ENCODE measurements at regions not wholly inside any gene's neighbourhood (a gene's known extent, or its start where the extent isn't known, plus 50 kb on each side); places are given as distances from the start of the nearest gene placed in this dataset.

DNA sequence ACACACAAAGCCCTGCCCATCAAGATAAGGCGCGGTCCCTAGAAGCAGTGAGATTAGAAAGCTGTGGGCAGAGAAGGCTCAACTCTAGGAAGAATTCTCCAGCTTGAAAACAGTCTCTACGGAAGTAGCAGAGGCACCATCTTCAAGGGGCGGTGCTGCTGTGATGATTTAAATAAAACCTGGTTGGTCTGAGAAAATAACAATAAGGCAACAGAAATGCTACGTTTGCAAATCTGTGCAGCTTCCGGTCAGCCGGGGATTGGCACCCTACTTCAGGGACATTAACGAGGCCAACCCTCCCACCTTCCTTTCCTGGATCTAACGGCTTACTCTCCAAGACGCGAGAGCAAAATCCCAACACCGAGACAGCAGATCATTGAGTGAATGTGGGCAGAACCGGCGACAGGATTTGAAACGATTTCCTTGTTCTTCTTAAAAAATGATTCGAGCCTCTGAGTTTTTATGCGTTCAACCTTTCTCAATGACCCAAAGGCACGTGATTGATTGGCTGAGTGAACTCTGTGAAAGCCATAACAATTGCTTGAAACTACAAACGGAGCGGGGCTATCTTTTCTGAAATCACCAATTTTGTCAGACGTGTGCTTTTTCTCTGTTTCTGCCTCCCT lies 93.7 kb upstream of the ZNF516 start:
- TF ChIP-seq ESRRG (CRISPR knock-in tag; IDR thresholded peaks at IDR 0.05) = no peak
- no peak for TF ChIP-seq ZFP3 (CRISPR knock-in tag; IDR thresholded peaks at IDR 0.05)
- TF ChIP-seq OSR1 (CRISPR knock-in tag; IDR thresholded peaks at IDR 0.05) = no peak
- TF ChIP-seq ISL1 (CRISPR knock-in tag; IDR thresholded peaks at IDR 0.05) = no peak
- no peak for TF ChIP-seq CREB5 (CRISPR knock-in tag; IDR thresholded peaks at IDR 0.05; ENCODE audit: low read depth)

Data from SK-N-SH treated with all-trans-retinoic acid at 6 μM for 48 hours (cell line).